NOMO-1 treated with DMSO at 0.1 percent for 48 hours (cell line): ENCODE measurements at regions not wholly inside any gene's neighbourhood (a gene's known extent, or its start where the extent isn't known, plus 50 kb on each side); places are given as distances from the start of the nearest gene placed in this dataset.

Source experiments
- DNase-seq: peaks from one replicate; lab custom pipeline; 2025; ENCODE audit not compliant: unreplicated experiment; lab: John Stamatoyannopoulos, UW

- DNase-seq = no peak
Measured at GRCh38 chr18:2281086-2281485, 290.2 kb downstream of the METTL4 start.

GRCh38 chr18:2281523-2282199 lies 289.6 kb downstream of the METTL4 start:
- no peak for DNase-seq

GRCh38 chr18:2293109-2293839 lies 278.0 kb downstream of the METTL4 start:
- no peak for DNase-seq

GRCh38 chr18:2301316-2301715 lies 270.0 kb downstream of the METTL4 start:
- no peak for DNase-seq

GRCh38 chr18:2302012-2302411 lies 269.3 kb downstream of the METTL4 start:
- no peak for DNase-seq

GRCh38 chr18:2302628-2303516 lies 268.4 kb downstream of the METTL4 start:
- DNase-seq = no peak

GRCh38 chr18:2303517-2304238 lies 267.6 kb downstream of the METTL4 start:
- no peak for DNase-seq

GRCh38 chr18:2304378-2305175 lies 266.7 kb downstream of the METTL4 start:
- DNase-seq = no peak

GRCh38 chr18:2306606-2307005 lies 264.7 kb downstream of the METTL4 start:
- DNase-seq = no peak

- no peak for DNase-seq
Measured at GRCh38 chr18:2310886-2311285, 260.4 kb downstream of the METTL4 start.

- DNase-seq = peak; percentile 82
Measured at GRCh38 chr18:2312440-2312839, 258.9 kb downstream of the METTL4 start.

- DNase-seq = no peak
Measured at GRCh38 chr18:2313332-2313731, 258.0 kb downstream of the METTL4 start.

- no peak for DNase-seq
Measured at GRCh38 chr18:2316082-2316750, 255.1 kb downstream of the METTL4 start.

- DNase-seq = peak; percentile 29
Measured at GRCh38 chr18:2316751-2317696, 254.3 kb downstream of the METTL4 start.

GRCh38 chr18:2324459-2324858 lies 246.8 kb downstream of the METTL4 start:
- no peak for DNase-seq

- DNase-seq = no peak
Measured at GRCh38 chr18:2325308-2325849, 245.9 kb downstream of the METTL4 start.

GRCh38 chr18:2325933-2326332 lies 245.4 kb downstream of the METTL4 start:
- no peak for DNase-seq

GRCh38 chr18:2326999-2327398 lies 244.3 kb downstream of the METTL4 start:
- DNase-seq = no peak
